ENCODE measurements at regions not wholly inside any gene's neighbourhood (a gene's known extent, or its start where the extent isn't known, plus 50 kb on each side); places are given as distances from the start of the nearest gene placed in this dataset.

DNA sequence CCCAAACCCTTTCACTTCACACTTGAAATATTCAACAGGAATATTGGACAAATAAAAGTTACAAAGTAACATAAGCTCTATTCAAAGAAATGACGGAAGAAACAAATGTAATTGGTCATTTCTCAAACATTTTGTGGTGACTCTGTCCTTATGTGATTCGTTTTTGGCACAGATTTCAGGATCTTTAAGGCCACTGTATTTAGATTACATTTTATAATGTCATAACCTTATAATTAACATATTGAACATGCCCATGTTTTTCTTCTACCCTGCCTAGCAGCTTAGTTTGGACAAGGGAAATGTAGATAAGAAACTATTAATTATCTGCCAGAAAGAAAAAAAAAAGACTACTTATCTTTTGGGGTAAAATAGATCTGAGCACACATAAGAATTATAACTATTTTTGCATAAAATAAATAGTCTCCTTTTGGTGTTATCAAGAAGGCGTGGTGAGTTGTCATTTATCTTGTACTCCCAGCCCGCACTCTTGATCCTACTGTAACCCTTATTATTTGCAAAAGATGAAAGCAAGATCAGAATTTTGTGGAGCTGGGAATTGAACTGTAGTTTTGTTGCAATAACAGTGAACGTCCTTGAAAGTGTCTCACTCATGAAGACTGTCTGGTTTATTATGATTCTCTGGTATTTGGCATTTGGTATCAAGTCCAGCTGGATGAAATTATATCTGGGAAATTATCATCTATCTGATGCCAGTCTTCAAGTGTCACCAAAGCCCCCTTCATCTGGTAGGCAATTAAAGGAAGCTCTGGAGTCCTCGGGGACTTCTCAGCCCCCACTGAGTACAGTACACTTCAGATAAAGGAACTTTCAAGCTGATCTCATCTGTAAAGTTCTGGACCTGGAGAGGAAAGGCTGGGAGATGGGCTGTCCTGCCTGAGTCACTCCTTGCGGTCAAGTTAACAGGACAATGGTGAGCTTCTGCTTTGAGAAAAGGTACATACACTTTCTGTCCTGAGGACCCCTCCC is 175.7 kb upstream of the INHBA start:
- Mint-ChIP-seq H3K4me1 (ENCODE audit: low read depth) (peaks cover 58% of the 10 kb centered on the region), H3K27me3 (ENCODE audit: low read depth) (no peaks in the 10 kb centered on the region), H3K36me3 (ENCODE audit: low read depth) (no peaks in the 10 kb centered on the region), H3K4me3 (ENCODE audit: unreplicated experiment) (no peak overlapping the region), H3K9me3 (ENCODE audit: low read depth) (no peaks in the 10 kb centered on the region), H3K27ac (ENCODE audit: unreplicated experiment) (peak overlapping the region; percentile 84)
- no peak for DNase-seq (ENCODE audit: low spot score)
- TF ChIP-seq, protein P1, sequence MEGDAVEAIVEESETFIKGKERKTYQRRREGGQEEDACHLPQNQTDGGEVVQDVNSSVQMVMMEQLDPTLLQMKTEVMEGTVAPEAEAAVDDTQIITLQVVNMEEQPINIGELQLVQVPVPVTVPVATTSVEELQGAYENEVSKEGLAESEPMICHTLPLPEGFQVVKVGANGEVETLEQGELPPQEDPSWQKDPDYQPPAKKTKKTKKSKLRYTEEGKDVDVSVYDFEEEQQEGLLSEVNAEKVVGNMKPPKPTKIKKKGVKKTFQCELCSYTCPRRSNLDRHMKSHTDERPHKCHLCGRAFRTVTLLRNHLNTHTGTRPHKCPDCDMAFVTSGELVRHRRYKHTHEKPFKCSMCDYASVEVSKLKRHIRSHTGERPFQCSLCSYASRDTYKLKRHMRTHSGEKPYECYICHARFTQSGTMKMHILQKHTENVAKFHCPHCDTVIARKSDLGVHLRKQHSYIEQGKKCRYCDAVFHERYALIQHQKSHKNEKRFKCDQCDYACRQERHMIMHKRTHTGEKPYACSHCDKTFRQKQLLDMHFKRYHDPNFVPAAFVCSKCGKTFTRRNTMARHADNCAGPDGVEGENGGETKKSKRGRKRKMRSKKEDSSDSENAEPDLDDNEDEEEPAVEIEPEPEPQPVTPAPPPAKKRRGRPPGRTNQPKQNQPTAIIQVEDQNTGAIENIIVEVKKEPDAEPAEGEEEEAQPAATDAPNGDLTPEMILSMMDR (IDR thresholded peaks at IDR 0.05) = no peak

DNA sequence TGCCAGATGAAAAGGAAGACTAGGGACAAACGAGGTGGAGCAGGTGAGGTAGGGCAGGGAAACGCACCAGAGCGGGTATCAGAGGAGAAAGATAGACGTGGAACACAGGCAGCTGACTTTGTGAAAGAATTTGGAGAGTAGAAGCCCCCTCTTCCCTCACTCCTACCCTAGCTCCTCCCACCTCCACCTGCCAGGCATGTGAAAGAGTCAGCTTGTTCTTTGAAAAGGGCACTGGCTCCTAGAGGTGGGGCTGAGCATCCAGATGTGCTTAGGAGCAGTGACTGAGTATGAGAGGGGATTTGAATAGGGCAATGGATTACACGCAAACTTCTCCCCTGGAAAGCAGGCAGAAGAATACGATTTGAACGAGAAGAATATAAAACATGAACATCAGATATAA is 174.2 kb upstream of the INHBA start:
- DNase-seq (ENCODE audit: low spot score) = no peak
- no peak overlapping the region for H3K27ac Mint-ChIP-seq (ENCODE audit: unreplicated experiment)

DNA sequence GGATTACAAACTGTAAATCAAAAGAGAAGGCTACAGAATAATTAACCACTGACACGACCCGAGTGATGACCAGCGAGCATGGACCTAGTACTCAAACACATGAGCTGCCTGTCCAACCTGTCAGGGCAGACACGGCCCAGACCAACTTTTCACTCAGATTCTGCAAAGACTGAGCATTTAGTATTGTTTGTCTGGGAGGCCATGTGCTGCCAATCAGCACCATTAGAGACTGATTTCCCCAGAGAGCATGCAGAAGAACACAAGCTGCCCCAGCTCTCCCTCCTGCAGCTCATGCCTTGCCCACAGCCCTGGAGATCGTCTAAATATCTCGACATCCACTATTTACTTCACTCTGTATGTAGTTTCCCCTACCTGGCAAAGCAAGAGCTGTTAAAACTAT is 172.6 kb upstream of the INHBA start:
- H3K9me3 Mint-ChIP-seq (ENCODE audit: low read depth) = no peaks in the 10 kb centered on the region

More for the DNA sequence above, 174.2 kb upstream of the INHBA start:
- H3K36me3 Mint-ChIP-seq (ENCODE audit: low read depth) = no peaks in the 10 kb centered on the region
- H3K4me3 Mint-ChIP-seq (ENCODE audit: unreplicated experiment) = no peak overlapping the region
- TF ChIP-seq, protein P1 (IDR thresholded peaks at IDR 0.05) = no peak
- no peaks in the 10 kb centered on the region for H3K27me3 Mint-ChIP-seq (ENCODE audit: low read depth)
- peaks cover 62% of the 10 kb centered on the region for H3K4me1 Mint-ChIP-seq (ENCODE audit: low read depth)
- no peaks in the 10 kb centered on the region for H3K9me3 Mint-ChIP-seq (ENCODE audit: low read depth)

DNA sequence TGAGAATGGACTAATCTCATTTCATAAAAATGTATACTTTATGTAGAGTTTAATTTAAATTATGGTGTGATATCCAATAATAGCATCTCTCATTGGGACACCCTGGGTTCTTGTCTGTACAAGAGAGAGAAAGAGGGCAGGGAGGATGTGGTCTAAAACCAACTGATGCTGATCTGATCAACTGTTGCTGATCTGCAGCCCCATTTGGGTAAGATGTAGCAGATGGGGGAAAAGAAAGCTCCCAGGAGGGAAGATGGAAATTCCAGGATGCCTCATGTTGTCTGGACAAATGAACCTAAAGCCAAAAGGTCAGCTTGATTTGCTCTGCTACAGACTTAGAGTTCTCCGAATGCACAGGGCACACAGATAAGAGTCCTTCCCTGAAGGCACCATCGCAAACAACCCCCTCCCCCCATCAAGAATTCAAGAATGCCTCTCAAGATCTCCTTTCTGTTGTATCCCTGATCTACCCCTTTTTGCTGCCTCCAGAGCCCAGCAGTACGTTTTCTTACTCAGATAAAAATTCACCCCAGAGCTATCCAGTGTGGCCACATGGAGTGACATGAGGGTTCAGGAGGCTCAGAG is 171.4 kb upstream of the INHBA start:
- no peak overlapping the region for H3K27ac Mint-ChIP-seq (ENCODE audit: unreplicated experiment)
- H3K9me3 Mint-ChIP-seq (ENCODE audit: low read depth) = no peaks in the 10 kb centered on the region
- no peak overlapping the region for H3K4me3 Mint-ChIP-seq (ENCODE audit: unreplicated experiment)
- H3K4me1 Mint-ChIP-seq (ENCODE audit: low read depth) = peaks cover 46% of the 10 kb centered on the region
- H3K36me3 Mint-ChIP-seq (ENCODE audit: low read depth) = no peaks in the 10 kb centered on the region
- no peaks in the 10 kb centered on the region for H3K27me3 Mint-ChIP-seq (ENCODE audit: low read depth)
- TF ChIP-seq, protein P1 (IDR thresholded peaks at IDR 0.05) = no peak
- no peak for DNase-seq (ENCODE audit: low spot score)

More for the DNA sequence above, 172.6 kb upstream of the INHBA start:
- Mint-ChIP-seq H3K4me3 (ENCODE audit: unreplicated experiment) (no peak overlapping the region), H3K27ac (ENCODE audit: unreplicated experiment) (no peak overlapping the region), H3K4me1 (ENCODE audit: low read depth) (peaks cover 46% of the 10 kb centered on the region), H3K27me3 (ENCODE audit: low read depth) (no peaks in the 10 kb centered on the region), H3K36me3 (ENCODE audit: low read depth) (no peaks in the 10 kb centered on the region)
- TF ChIP-seq, protein P1 (IDR thresholded peaks at IDR 0.05) = no peak
- no peak for DNase-seq (ENCODE audit: low spot score)

DNA sequence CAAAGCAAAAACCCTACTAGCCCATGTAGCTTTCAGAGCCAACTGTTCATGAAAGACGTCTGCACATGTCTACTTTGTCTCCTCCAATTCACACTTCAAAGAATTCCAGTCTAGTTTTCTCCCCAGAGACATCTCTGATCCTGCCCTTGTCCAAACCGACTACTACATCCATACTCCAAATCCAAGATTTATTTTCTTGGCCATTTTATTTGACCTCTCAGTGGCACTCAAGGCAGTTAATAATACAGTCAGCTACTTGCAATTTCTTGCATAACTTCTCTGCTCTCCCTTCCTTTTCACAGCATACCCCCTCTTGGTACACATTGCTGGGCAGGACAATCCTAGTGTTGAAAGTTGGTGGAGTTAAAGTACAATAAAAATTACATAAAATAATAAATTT is 170.9 kb upstream of the INHBA start:
- no peak for DNase-seq (ENCODE audit: low spot score)
- H3K36me3 Mint-ChIP-seq (ENCODE audit: low read depth) = no peaks in the 10 kb centered on the region
- H3K9me3 Mint-ChIP-seq (ENCODE audit: low read depth) = no peaks in the 10 kb centered on the region
- H3K27me3 Mint-ChIP-seq (ENCODE audit: low read depth) = no peaks in the 10 kb centered on the region
- no peak overlapping the region for H3K4me3 Mint-ChIP-seq (ENCODE audit: unreplicated experiment)
- TF ChIP-seq, protein P1 (IDR thresholded peaks at IDR 0.05) = no peak
- no peak overlapping the region for H3K27ac Mint-ChIP-seq (ENCODE audit: unreplicated experiment)
- H3K4me1 Mint-ChIP-seq (ENCODE audit: low read depth) = peaks cover 45% of the 10 kb centered on the region

Measured in chondrocyte (in vitro differentiated cells).